Osteoblast (primary cell): ENCODE measurements at regions not wholly inside any gene's neighbourhood (a gene's known extent, or its start where the extent isn't known, plus 50 kb on each side); places are given as distances from the start of the nearest gene placed in this dataset.
"Not testable (repeated sequence)": the region's sequence is repeated elsewhere in the genome, so short reads cannot be mapped to it uniquely, and the experiment has no call there.

Source experiments
- DNase-seq: peaks from one replicate; pipeline ENCODE4 v3.0.0; 2011; ENCODE audit warnings: low spot score, mixed read lengths; ENCODE audit not compliant: insufficient read length; ENCODE audit errors: missing footprints
- H2AFZ ChIP-seq: 2 replicates; pipeline ENCODE4 v1.6.0; 2011; ENCODE audit warnings: mild to moderate bottlenecking, low read length
- H3K27ac ChIP-seq: 2 replicates; pipeline ENCODE4 v1.5.1; 2011; ENCODE audit warnings: mild to moderate bottlenecking, low read depth, low read length, moderate library complexity
- H3K27me3 ChIP-seq: 2 replicates; pipeline ENCODE4 v1.6.0; 2012; ENCODE audit warnings: mild to moderate bottlenecking, control low read depth, inconsistent platforms, low read length, moderate library complexity; ENCODE audit not compliant: insufficient read depth
- H3K36me3 ChIP-seq: 2 replicates; pipeline ENCODE4 v1.5.1; 2011; ENCODE audit warnings: mild to moderate bottlenecking, low read length, control low read depth, moderate library complexity; ENCODE audit not compliant: insufficient read depth
- H3K4me1 ChIP-seq: 2 replicates; pipeline ENCODE4 v1.5.1; 2011; ENCODE audit warnings: mild to moderate bottlenecking, low read length, control low read depth, moderate library complexity; ENCODE audit not compliant: insufficient read depth
- H3K4me2 ChIP-seq: 2 replicates; pipeline ENCODE4 v1.6.0; 2011; ENCODE audit warnings: mild to moderate bottlenecking, low read length; ENCODE audit not compliant: insufficient read depth
- H3K4me3 ChIP-seq: fragments of 200-600 bp; sonication (generic); 3 replicates; pipeline ENCODE4 v1.5.1; 2012; ENCODE audit warnings: mild to moderate bottlenecking, low read length, inconsistent platforms; ENCODE audit not compliant: insufficient read depth
- H3K79me2 ChIP-seq: 2 replicates; pipeline ENCODE4 v1.6.0; 2012; ENCODE audit warnings: mild to moderate bottlenecking, low read length, control low read depth, inconsistent platforms; ENCODE audit not compliant: insufficient read depth
- H3K9me3 ChIP-seq: 2 replicates; pipeline ENCODE4 v1.5.1; 2011; ENCODE audit warnings: low read depth, low read length, control low read depth
- H4K20me1 ChIP-seq: 2 replicates; pipeline ENCODE4 v1.6.0; 2012; ENCODE audit warnings: mild to moderate bottlenecking, low read length, control low read depth; ENCODE audit not compliant: insufficient read depth
- CTCF ChIP-seq: IDR thresholded peaks from 2 replicates; pipeline ENCODE4 v1.5.1; 2011; ENCODE audit warnings: mild to moderate bottlenecking, low read depth, low read length, moderate library complexity; ENCODE audit errors: extremely low read depth

- peak; percentile 12 for TF ChIP-seq CTCF
- no peak for DNase-seq
- H3K4me3 ChIP-seq = no peak overlapping the region
- no peaks in the 10 kb centered on the region for H4K20me1 ChIP-seq
- no peak overlapping the region for H2AFZ ChIP-seq
- H3K27me3 ChIP-seq = no peaks in the 10 kb centered on the region
- no peaks in the 10 kb centered on the region for H3K79me2 ChIP-seq
- peaks cover 21% of the 10 kb centered on the region for H3K4me1 ChIP-seq
- no peak overlapping the region for H3K27ac ChIP-seq
- peak overlapping the region; percentile 65 for H3K4me2 ChIP-seq
- H3K9me3 ChIP-seq = no peaks in the 10 kb centered on the region
- no peaks in the 10 kb centered on the region for H3K36me3 ChIP-seq
These were observed 90.9 kb upstream of the PIP4K2A start for GRCh38 chr10:22805304-22805703.

- Histone ChIP-seq H3K79me2 (no peaks in the 10 kb centered on the region), H3K4me1 (peaks cover 21% of the 10 kb centered on the region), H4K20me1 (no peaks in the 10 kb centered on the region), H3K4me2 (peak overlapping the region; percentile 48), H3K36me3 (no peaks in the 10 kb centered on the region), H3K27me3 (no peaks in the 10 kb centered on the region), H3K4me3 (no peak overlapping the region), H2AFZ (no peak overlapping the region), H3K27ac (no peak overlapping the region), H3K9me3 (no peaks in the 10 kb centered on the region)
- no peak for TF ChIP-seq CTCF
- DNase-seq = peak; percentile 69
These were observed 89.0 kb upstream of the PIP4K2A start for GRCh38 chr10:22803261-22803885.

DNA sequence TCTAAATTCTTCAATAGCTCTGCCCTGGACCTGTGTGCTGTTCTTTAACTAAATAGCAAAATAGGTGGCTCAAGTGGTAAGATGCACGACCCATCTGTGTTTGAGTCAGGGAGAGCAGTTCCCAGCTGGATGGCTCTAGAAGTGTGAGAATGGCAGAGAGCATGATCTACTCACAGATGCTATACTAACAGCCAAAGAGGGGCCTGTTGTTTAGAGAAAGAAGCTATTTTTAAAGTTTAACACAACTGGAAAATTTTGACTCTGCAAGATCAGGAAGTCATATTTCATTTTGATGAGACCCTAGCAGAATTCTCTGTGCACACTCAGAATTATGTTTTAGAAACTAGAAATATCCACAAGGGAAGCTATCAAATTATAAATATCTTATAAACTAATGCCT lies 87.4 kb upstream of the PIP4K2A start:
- H3K27ac ChIP-seq = no peak overlapping the region
- H3K4me1 ChIP-seq = peaks cover 21% of the 10 kb centered on the region
- TF ChIP-seq CTCF = no peak
- H3K27me3 ChIP-seq = no peaks in the 10 kb centered on the region
- no peaks in the 10 kb centered on the region for H3K9me3 ChIP-seq
- no peak overlapping the region for H2AFZ ChIP-seq
- H3K4me2 ChIP-seq = no peak overlapping the region
- no peaks in the 10 kb centered on the region for H3K36me3 ChIP-seq
- no peaks in the 10 kb centered on the region for H3K79me2 ChIP-seq
- no peaks in the 10 kb centered on the region for H4K20me1 ChIP-seq
- no peak for DNase-seq
- H3K4me3 ChIP-seq = no peak overlapping the region

- not testable (repeated sequence) for H3K36me3 ChIP-seq
These were observed 83.4 kb upstream of the PIP4K2A start for GRCh38 chr10:22797796-22798195.

More at GRCh38 chr10:22797796-22798195, 83.4 kb upstream of the PIP4K2A start:
- not testable (repeated sequence) for H3K4me2 ChIP-seq, H3K4me3 ChIP-seq, H3K79me2 ChIP-seq, H3K9me3 ChIP-seq, H3K27ac ChIP-seq, H3K4me1 ChIP-seq, H3K27me3 ChIP-seq, DNase-seq, H4K20me1 ChIP-seq, H2AFZ ChIP-seq
